GM18868 (cell line): ENCODE measurements at regions not wholly inside any gene's neighbourhood (a gene's known extent, or its start where the extent isn't known, plus 50 kb on each side); places are given as distances from the start of the nearest gene placed in this dataset.

Experiments
- ATAC-seq: cut with Tn5 transposase; IDR thresholded peaks from one replicate; pipeline ENCODE4 v1.9.1; 2021; ENCODE audit warnings: mild to moderate bottlenecking, moderate library complexity; ENCODE audit not compliant: unreplicated experiment

GRCh38 chrY:13149148-13149547 lies 244.5 kb downstream of the DDX3Y start:
- no peak for ATAC-seq

DNA sequence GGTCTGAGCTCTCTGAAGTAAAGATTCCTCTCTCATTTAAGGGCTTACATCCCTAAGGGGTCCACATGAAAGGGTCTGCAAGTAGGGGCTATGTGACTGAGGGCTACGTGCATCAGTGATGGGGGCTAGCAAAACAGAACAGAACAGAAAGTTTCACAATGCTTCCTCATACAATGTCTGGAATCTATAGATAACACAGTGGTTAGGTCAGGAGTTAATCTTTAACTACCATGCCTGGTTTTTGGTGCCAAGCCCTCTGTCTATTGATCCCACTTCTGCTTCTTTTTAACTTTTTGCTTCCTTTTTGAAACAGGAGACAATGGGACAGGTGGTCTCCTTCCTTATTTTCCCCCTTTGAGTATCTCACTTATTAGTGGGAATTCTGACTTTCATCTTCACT lies 263.0 kb downstream of the DDX3Y start:
- ATAC-seq: no peak

GRCh38 chrY:13168257-13168656 lies 263.6 kb downstream of the DDX3Y start:
- no peak for ATAC-seq
